ENCODE measurements at regions not wholly inside any gene's neighbourhood (a gene's known extent, or its start where the extent isn't known, plus 50 kb on each side); places are given as distances from the start of the nearest gene placed in this dataset.
A peak's percentile ranks its signal among the peaks of the same experiment; 100 is the strongest.
"Not testable (repeated sequence)": the region's sequence is repeated elsewhere in the genome, so short reads cannot be mapped to it uniquely, and the experiment has no call there.

DNA sequence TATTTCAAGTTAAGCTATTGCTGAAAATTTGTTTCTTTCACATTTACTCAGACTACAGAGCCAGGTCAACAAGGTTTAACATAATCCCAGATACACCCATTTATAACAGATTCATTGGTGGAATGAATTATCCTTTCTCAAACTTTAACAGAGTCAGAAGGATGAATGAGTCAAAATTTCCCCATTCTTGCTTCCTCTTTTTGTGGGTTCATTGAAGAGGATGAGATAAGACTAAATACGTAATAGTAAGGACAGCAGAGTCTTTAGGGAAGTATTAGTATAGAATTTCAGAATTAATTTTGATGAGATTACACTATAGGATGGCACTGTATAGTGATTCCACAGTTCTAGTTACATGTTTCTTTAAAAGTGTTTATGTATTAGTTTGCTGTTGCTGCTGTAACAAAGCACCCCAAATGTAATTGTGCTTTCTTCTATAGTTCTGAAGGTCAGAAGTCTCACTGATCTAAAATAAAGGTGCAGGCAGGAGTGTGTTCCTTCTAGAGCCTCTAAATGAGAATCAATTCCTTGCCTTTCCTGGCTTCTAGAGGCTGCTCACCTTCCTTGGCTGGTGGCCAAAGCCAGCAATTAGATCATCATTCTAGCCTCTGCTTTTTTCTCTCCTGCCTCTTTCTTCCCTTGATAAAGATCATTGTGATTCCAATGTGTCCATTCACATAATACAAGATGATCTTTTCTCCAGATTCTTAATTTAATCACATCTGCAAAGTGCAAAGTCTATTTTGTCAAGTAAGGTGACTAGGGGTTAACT lies 309.3 kb upstream of the PIK3C3 start:
- H3K27ac ChIP-seq, result no peak overlapping the region
- DNase-seq (ENCODE audit: low read depth, low spot score), result no peak

DNA sequence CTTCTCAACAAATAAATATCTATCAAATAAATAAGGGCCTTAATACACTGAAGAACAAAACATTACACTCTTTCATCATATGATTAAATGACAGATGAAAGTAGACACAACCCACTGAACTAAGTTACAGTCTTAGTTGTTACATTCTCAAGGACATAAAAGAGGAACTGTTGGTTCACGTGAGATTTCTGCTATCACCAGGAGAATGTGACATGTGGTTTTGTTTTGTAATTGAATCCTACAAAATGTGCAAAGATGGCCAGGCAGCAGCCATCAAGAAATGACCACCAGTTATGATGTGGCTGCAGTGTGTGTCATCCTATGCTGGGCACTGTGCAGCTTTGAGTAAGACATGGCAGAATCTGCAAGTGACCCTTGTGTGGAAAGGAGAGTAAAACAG lies 310.6 kb upstream of the PIK3C3 start:
- no peak for DNase-seq (ENCODE audit: low read depth, low spot score)
- no peak overlapping the region for H3K27ac ChIP-seq

DNA sequence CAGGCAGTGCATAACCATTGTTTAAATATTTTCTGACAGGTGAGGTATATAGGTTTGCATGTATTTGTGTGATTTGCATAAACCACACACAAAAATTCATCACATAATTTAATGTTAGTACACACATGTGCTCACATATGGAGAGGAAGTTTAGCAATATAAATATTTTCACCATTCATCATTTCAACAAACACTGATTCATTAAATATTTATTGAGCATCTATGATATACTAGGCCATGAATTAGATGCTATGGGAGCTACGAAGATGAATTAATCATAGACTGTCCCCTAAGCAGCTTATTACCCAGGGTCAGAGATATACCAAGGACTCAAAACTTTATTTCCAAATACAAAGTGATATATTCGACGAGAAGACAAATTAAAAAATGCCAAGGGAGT lies 311.6 kb upstream of the PIK3C3 start:
- no peak for DNase-seq (ENCODE audit: low read depth, low spot score)
- H3K27ac ChIP-seq, result peak overlapping the region; percentile 30

DNA sequence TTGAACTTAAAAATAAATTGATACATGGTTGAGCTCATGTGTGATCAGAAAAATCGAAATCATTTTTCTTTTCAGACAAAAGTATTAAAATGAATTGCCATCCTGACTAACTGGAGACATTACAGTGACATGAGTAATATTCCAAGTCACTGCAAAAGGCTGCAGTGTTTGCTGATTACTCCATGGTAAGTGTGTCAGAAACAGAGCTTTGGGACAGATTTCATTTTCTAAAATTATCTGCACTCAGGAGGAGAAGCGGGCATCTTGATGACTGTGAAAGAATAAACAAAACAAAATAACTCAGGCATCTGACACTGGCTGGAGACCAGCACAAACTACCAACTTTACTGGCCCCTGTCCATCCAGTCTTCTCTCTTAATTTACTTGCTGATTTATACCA lies 312.3 kb upstream of the PIK3C3 start:
- H3K27ac ChIP-seq, result peak overlapping the region; percentile 30
- no peak for DNase-seq (ENCODE audit: low read depth, low spot score)

DNA sequence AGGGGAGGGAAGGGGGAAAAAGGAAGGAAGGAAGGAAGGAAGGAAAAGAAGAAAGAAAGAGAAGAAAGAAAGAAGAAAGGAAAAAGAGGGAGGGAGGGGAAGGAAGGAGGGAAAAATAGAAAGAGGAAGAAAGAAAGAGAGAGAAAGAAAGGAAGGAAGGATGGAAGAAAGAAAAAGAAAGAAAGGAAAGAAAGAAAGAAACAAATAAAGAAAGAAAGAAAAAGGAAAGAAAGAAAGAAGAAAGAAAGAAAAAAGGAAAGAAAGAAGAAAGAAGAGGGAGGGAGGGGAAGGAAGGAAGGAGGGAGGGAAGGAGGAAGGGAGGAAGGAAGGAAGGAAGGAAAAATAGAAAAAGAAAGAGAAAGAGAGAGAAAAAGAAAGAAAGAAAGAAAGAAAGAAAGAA lies 315.8 kb upstream of the PIK3C3 start:
- no peak for DNase-seq (ENCODE audit: low read depth, low spot score)

DNA sequence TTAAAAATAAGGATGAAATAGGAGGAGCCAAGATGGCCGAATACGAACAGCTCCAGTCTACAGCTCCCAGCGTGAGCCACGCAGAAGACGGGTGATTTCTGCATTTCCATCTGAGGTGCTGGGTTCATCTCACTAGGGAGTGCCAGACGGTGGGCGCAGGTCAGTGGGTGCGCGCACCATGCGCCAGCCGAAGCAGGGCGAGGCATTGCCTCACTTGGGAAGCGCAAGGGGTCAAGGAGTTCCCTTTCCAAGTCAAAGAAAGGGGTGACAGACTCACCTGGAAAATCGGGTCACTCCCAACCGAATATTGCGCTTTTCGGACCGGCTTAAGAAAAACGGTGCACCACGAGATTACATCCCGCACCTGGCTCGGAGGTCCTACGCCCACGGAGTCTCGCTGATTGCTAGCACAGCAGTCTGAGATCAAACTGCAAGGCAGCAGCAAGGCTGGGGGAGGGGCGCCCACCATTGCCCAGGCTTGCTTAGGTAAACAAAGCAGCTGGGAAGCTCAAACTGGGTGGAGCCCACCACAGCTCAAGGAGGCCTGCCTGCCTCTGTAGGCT lies 323.2 kb upstream of the PIK3C3 start:
- peak overlapping the region; percentile 36 for H3K27ac ChIP-seq
- DNase-seq (ENCODE audit: low read depth, low spot score), result not testable (repeated sequence)

More for the DNA sequence above, 315.8 kb upstream of the PIK3C3 start:
- H3K27ac ChIP-seq, result no peak overlapping the region

DNA sequence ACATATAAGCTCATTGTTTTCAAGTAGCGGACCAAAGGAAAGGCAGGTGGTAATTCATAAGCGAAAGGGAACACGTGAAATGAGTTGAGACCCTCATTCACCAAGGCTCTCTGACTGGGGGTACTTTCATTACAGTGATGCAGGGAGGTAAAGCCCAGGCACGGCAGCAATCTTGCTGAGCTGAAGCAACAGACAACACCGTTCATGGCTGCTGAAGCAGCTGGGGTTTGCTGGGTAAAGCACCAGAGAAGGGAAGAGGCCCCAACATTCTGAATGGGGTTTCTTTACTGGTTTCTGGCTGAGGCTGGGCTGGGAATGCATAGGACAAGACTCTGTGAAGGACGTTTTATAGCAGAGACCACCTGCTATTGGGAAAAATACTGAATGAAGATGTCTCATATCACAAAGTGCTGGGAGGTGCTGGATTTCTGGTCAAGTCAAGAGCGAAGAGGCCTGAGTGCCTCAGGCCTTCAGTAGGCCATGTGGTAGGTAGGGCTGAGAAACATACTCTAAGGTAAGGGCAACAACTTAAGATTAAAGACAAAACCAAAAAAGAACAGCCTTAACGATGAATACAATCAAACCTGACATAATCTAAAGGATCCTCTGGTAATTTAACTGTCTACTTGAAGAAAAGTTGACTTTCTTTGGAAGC lies 324.7 kb upstream of the PIK3C3 start:
- H3K27ac ChIP-seq, result no peak overlapping the region
- DNase-seq (ENCODE audit: low read depth, low spot score), result no peak

DNA sequence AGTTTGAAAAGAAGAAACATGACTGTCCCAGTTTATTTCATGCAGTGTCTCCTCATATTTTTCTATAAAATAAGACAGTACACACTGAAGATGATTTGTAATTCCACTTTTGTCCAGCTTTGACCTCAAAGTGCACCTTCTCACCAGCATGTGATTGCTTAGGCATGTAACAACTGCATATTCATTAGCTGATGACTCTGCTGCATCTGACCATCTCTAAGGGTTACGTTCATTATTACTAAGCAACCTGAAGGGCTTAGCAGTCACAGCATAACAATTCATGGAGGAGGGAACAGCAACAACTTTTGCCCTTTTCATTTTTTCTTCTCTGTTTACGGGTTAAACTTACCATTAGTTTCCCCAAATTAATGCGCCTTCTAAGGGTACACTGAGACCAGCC lies 330.6 kb upstream of the PIK3C3 start:
- no peak for DNase-seq (ENCODE audit: low read depth, low spot score)
- no peak overlapping the region for H3K27ac ChIP-seq

DNA sequence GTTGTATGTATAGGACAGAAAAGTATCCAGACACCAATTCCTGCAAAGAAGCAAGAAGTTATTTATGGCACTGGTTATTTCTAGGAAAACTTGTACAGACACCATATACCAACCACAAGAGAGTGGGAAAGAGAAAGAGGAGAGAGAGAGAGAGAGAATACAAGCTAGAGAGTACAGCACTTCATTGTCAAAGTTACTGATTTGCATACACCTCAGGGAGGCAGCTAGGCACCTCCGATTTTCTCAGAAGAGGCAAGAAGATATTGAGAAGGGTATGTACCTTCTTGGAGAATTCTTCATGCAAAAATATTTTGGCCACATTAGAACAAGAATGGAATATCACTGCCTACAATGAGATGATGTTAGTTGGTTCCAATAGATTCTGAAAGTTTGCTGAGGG lies 333.9 kb upstream of the PIK3C3 start:
- no peak for DNase-seq (ENCODE audit: low read depth, low spot score)

DNA sequence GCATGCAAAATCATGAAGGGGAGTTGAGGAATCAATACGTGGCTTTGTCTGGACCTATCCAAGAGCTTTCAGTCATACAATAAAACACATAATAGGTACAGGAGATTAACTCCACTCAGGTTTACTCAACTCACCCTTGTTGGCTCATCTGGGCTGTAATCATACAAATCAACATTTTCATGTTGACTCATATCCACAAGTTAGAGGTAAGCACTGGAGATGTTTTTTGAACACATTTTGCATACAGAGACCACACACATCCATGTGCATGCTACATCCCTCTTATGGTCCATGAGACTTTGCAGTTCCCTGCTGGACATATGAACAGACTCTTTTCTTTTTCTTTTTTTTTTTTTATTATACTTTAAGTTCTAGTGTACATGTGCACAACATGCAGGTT lies 336.9 kb upstream of the PIK3C3 start:
- no peak for DNase-seq (ENCODE audit: low read depth, low spot score)
- H3K27ac ChIP-seq, result no peak overlapping the region

More for the DNA sequence above, 333.9 kb upstream of the PIK3C3 start:
- H3K27ac ChIP-seq, result no peak overlapping the region

DNA sequence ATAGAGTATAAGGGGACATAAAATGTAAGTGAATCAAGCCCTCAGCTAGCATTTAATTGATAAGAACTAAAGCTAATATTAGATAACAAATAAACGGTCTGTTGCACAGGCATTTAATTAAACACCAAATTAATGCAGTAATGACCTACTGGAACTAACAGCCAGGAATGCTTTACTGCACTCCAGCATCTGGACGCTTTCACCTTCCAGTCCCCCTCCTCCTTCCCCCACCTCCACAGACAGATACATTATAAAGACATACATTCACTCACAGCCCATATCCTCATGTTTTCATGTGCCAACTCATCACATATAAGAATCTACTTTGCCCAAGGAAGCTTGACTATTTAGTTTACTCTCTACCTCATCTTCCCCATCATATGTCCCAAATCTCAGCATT lies 337.4 kb upstream of the PIK3C3 start:
- no peak for DNase-seq (ENCODE audit: low read depth, low spot score)
- no peak overlapping the region for H3K27ac ChIP-seq

DNA sequence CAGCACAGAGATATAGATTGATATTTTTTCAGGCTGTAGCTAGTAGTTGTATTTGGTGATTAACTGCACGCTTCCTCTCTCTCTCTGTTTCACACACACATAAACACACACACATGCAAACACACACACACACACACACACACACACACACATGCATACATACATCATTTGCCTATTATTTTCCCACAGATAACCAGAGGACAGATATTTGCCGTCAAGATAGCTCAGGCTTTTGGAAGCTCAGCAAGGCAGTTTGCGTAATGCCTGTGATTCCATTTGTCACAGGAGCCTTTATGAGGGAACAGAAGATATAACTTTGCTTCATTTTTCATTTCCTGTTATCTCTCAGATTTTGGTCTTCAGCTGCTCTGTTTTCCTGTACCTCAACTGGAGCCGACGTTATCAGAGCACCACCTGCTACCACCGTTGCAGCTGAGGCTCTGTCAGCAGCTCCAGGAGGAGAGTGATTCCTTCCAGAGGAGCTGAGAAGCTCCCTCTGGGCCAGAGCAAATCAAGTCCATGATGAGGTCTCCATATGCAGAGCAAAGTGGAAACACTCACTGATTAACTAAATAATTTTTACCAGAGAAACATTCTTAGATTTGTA lies 341.9 kb upstream of the PIK3C3 start:
- no peak for DNase-seq (ENCODE audit: low read depth, low spot score)
- no peak overlapping the region for H3K27ac ChIP-seq

DNA sequence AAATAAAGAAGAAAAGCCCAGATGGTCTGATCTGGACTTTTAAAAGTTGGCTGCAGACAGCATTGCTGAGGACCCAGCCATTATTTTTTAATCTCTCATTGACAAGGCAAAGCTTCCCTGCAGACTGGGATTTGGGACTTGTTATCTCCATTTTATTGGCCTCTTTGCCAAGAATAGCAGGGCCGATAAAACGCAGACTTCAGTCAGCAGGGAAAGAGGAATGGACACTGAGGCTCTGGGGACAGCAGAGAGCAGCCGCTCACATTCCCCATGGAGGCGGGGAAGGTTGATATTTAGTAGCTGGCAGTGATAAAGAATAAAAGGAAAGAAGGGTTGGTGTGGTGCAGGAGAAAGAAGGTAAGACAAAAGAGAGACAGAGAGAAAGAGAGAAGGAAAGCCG lies 350.1 kb upstream of the PIK3C3 start:
- H3K27ac ChIP-seq, result no peak overlapping the region
- DNase-seq (ENCODE audit: low read depth, low spot score), result no peak

DNA sequence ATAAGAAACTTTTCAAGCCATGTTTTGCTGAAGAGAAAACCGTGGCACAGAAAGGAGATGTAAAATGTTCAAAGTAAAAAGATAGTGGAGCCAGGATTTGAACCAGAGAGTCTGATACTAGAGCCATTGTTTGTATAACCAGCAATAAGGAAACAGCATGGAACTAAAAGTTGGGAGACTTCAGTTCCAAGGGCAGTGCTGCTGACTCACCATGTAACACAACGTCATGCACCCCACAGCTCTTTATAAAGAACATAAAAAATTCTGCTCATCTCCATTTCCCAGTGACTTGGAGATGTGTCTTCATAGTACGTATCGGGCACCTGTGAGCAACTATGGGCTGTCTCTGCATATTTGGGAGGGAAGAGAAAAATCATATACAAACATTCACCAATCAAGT lies 353.0 kb upstream of the PIK3C3 start:
- DNase-seq (ENCODE audit: low read depth, low spot score), result no peak

DNA sequence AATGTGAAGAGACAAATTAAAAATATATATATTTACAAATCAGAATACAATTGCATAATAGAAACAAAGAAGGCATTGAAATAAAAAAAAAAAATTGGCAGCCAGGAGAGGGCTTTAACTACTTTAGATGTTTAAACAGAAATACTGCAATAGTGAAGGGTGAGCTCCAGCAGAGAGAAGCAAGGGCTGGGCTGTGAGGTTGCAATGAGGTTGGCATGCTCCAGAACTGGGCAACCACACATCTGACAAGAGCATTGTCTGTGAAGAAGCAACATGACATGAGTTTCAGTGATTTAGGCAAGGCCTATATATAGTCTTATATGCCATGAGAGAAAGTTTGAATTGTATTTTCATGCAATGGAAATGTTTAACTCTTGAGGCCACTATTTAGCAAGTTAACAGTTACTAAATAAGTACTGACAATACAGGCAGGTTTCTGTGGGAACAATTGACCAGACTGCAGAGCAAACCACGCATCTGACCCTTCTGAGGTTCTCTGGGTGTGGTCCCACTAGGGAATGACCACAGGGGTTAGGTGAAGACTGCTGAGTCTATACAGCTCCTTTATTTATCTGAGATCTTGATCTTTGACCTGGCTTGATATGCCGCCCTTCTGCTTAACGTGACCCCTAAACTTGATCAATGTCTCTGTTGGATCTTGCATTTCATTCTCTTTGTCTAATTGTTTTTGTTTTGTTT lies 354.2 kb upstream of the PIK3C3 start:
- DNase-seq (ENCODE audit: low read depth, low spot score), result no peak
- H3K27ac ChIP-seq, result no peak overlapping the region

More for the DNA sequence above, 353.0 kb upstream of the PIK3C3 start:
- no peak overlapping the region for H3K27ac ChIP-seq

DNA sequence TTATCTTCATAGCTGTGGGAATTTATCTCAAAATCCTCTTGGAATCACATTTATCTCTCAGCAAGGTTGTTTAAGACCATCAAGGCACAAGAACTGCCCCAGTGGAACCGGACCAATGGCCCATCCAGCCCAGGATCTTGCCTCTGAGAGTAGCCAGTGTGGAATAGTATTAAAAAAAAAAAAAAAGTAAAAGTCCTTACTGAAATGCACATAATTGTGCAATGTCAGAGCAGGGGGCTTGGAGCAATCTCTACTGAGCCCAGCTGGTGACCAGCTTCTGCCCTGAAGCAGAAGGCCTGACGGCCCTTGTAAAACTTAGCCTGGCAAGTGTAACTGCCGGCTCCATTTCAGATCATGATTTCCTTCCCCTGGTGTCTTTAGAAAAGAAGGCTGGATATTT lies 355.6 kb upstream of the PIK3C3 start:
- DNase-seq (ENCODE audit: low read depth, low spot score), result no peak
- H3K27ac ChIP-seq, result no peak overlapping the region

DNA sequence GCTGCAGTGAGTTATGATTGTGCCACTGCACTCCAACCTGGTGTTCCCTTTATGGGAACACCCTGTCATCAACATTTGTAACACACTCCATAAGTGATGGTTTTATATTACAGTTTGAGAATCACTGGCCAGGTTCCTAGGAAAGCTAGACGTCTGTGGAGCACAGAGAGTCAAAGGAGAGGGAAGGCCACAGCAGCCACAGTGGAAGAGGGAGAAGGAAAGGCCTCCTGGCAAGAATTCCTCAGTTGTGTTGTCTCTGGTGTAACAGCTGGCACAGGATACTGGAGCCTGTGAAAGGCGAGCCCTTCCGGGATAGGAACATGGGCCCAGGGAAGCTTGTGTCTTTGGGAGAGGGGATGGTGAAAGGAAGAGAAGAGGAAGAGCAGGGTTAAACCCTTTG lies 360.5 kb upstream of the PIK3C3 start:
- no peak overlapping the region for H3K27ac ChIP-seq
- no peak for DNase-seq (ENCODE audit: low read depth, low spot score)

DNA sequence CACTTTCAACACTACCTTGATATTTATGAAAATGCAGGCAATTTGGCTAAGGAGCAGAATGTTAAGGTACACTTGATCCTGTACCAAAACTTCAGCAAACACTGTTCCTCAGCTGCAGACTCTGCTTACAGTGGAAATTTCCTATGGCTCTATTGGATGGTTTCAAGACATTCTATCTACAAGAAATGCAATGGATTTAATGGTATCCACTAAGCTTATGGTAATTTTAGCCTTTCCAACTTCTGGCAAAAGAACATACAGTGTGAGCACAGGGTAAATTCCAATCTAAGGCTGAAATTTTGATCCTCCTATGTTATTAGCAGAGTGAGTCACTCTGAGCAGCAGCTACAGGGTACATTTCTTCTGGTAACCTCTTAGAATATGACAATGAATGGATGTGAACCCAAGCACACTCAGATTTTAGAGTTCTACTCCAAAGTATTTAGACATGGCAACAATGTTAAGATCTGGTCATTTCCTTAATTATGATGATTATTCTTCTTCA lies 361.8 kb upstream of the PIK3C3 start:
- no peak overlapping the region for H3K27ac ChIP-seq
- DNase-seq (ENCODE audit: low read depth, low spot score), result no peak

DNA sequence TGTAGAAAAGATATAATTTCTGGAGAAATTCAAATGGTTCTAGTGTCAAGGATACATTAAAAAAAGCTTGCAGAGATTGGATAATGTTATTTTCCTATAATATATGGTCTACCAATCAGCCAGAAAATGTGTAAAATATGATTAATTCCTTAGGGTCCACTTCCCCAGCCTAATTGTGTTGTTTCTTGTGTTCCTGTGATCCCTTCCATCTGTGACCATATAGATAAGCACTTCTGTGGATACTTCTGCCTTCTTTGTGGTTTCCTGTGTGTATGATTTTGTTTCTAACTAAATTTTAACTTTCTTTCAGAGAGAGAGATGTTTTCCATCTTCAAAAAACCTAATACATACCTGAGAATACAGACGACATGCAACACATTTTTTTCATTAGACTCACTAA lies 367.1 kb upstream of the PIK3C3 start:
- H3K27ac ChIP-seq, result no peak overlapping the region
- no peak for DNase-seq (ENCODE audit: low read depth, low spot score)

DNA sequence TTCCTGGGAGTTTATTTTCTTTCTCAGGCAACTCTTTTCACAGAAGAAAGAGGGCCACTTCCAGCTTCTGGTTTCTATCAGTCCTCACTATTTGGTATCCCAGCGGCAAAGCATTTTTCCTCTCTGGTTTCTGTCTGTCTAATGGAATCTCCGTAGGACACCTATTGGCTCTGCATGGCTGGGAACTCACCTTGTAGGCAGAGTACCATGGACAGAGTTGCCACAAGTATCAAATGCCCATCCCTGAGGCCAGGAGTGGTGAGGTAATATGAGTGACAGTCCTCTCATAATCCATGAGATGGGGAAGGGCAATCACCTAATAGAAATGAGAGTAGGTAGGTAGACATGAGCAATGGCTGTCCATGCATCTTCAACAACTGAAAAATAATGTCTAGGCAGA lies 369.5 kb upstream of the PIK3C3 start:
- H3K27ac ChIP-seq, result no peak overlapping the region
- no peak for DNase-seq (ENCODE audit: low read depth, low spot score)
